ENCODE measurements at regions not wholly inside any gene's neighbourhood (a gene's known extent, or its start where the extent isn't known, plus 50 kb on each side); places are given as distances from the start of the nearest gene placed in this dataset.

DNA sequence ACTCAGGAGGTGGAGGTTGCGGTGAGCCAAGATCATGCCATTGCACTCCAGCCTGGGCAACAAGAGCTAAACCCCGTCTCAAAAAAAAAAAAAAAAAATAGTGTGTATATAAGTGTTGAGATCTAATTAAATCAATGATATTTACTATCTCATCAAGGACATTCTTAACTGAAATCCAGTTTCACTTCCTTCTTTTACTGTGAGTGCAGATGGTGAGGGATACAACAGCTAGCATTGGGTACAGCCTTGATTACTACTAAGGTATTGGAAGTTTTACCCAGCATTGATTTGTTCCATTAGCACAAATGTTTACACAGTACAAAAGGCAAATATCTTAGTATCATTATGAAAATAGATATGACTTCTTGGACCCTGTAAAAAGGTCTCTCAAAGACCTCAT is 546.6 kb downstream of the KCTD12 start:
- Histone ChIP-seq H3K4me3 (no peak overlapping the region), H3K27me3 (no peaks in the 10 kb centered on the region), H3K9me3 (no peaks in the 10 kb centered on the region), H3K36me3 (no peaks in the 10 kb centered on the region), H3K4me1 (no peaks in the 10 kb centered on the region), H3K27ac (no peak overlapping the region)
- DNase-seq (ENCODE audit: low spot score) = no peak
- no peak for TF ChIP-seq CTCF (IDR thresholded peaks at IDR 0.05)

DNA sequence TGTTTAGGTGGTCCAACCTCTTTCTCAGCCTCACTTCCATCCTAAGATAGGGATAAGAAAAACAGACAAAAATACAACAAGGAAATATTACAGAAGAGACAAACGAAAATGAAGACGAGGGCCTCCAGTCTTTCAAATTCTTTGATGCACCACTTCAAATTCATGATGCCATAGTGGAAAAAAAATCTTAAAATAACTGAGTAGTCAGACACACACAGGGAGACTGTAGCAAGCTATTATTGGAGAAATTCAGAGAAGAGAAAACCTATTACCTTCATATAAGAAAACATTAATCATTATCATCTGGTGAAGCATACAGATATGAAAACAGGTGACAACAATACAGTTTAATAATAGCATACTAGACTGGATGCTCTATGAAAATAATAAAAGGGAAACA is 548.2 kb downstream of the KCTD12 start:
- Histone ChIP-seq H3K27me3 (no peaks in the 10 kb centered on the region), H3K36me3 (no peaks in the 10 kb centered on the region), H3K9me3 (no peaks in the 10 kb centered on the region), H3K27ac (peak overlapping the region in 1 of 2 donors; percentile 19), H3K4me1 (no peaks in the 10 kb centered on the region), H3K4me3 (no peak overlapping the region)
- no peak for TF ChIP-seq CTCF (IDR thresholded peaks at IDR 0.05)
- no peak for DNase-seq (ENCODE audit: low spot score)

DNA sequence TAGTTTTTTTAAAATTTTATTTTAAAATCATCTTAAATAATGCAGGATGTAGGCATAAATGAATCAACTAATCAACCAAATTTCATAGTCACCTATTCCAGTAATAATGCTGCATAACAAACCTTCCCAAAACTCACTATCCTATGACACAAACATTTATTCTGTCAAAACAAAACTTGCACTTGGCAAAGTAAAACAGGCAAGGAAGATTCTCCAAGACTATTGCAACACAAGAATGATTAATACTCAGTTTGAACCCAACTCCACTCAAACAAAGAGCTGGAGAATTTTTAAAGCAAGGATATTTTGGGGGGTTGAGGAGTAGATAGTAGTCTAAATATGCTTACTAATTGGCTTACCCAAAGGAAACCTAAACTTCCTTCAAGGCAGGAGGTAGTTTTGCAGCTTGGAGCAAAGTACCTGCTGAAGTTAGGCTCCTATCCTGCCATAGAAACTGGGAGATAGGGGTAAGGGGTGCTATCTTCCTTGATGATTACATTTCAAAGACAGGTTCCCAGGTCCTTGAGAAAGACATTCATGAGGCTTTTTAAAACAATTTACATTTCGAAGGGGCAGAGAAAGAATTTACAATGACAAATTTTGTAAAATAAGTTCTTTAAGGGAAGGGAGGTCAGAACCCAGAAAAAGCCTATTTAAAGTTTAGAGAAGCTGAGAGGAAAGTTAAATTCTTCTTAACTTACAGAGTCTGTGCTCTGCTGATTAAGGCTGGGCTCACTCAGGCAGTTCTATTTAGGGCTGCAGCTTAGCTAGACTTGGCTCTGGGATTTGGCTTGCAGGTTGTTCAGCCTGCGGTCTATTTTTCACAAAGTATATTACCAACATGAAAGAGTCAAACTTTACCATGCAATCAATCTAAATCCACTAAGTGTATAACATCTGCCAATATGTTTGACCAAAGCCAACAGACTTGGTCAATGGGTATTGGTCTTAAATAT is 549.0 kb downstream of the KCTD12 start:
- Histone ChIP-seq H3K4me3 (no peak overlapping the region), H3K27ac (peak overlapping the region in 1 of 2 donors; percentile 19), H3K9me3 (no peaks in the 10 kb centered on the region), H3K4me1 (no peaks in the 10 kb centered on the region), H3K27me3 (no peaks in the 10 kb centered on the region), H3K36me3 (no peaks in the 10 kb centered on the region)
- no peak for TF ChIP-seq CTCF (IDR thresholded peaks at IDR 0.05)
- no peak for DNase-seq (ENCODE audit: low spot score)

DNA sequence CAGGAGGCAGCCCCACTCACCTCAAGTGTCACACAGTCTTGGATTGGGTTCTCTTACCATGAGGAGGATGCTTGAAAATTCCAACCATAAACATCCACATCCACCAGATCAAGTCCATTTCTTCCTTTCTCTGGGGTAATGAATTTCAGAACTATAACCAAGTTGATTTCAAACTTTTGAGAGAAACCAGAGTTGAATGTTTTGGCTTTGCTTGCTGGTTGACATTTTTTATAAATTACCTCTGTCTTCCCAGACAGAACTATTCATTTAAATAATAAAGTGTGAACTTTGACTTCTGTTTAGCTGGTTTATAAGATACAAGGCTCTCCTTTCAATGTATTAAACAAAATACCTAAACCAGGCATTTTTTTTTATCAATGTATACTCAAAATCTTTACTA is 550.7 kb downstream of the KCTD12 start:
- no peaks in the 10 kb centered on the region for H3K27me3 ChIP-seq
- H3K9me3 ChIP-seq = no peaks in the 10 kb centered on the region
- H3K4me3 ChIP-seq = no peak overlapping the region
- no peaks in the 10 kb centered on the region for H3K36me3 ChIP-seq
- no peak overlapping the region for H3K27ac ChIP-seq
- no peaks in the 10 kb centered on the region for H3K4me1 ChIP-seq
- no peak for DNase-seq (ENCODE audit: low spot score)
- TF ChIP-seq CTCF (IDR thresholded peaks at IDR 0.05) = no peak

DNA sequence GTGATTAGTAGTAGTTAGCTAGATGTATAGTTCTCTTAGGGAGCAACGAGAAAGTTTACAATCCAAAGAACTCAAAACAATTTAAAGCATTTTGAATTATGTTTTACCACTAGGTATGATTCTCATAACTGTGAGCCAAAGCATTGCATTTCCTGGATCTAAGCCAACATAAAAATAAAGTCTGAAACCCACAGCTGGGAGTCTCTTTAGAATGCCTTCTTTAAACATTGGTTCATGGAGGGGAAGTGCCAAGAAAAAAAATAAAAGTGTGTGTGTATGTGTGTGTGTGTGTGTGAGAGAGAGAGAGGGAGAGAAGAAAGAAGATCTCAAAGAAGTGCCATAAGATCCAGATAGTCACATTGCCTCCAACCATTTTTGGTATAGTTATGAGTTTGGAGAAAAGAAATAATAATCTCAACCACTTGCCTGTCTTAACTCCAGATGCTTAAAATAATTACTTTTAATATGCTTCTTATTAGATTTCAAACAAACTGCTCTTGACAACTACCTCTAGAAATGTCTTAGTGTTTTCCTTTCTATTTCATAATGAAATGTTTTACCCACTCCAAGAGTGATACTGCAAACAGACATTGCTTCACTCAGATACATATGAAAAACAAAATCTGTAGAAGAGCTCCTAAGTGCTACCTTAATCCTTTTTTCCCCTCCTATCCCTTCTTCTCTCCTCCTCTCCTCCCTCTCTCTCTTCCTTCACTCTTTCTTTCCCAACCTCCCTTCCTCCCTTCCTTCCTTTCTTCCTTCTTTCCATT is 554.1 kb downstream of the KCTD12 start:
- DNase-seq (ENCODE audit: low spot score) = no peak
- Histone ChIP-seq H3K4me1 (no peaks in the 10 kb centered on the region), H3K27ac (no peak overlapping the region), H3K4me3 (no peak overlapping the region), H3K27me3 (no peaks in the 10 kb centered on the region), H3K36me3 (no peaks in the 10 kb centered on the region), H3K9me3 (no peaks in the 10 kb centered on the region)
- TF ChIP-seq CTCF (IDR thresholded peaks at IDR 0.05) = no peak

Measured in right atrium auricular region (tissue), 2 donors.